Natural killer cell (primary cell): ENCODE measurements at regions not wholly inside any gene's neighbourhood (a gene's known extent, or its start where the extent isn't known, plus 50 kb on each side); places are given as distances from the start of the nearest gene placed in this dataset.

Experiments
- ATAC-seq, 3 donors: fragments of 150-1000 bp in 2 of 3; fragments of 200-7000 bp in 1 of 3; cut with Tn5 transposase; 1 replicate in 1 of 3; 2 replicates in 2 of 3; pipeline ENCODE4 v1.10.0; 2021; ENCODE audit warnings: mild to moderate bottlenecking in 2 of 3, moderate library complexity in 2 of 3
- DNase-seq, 2 donors: peaks; one replicate each; pipeline versions ENCODE4 v3.0.0 to v3.0.0-alpha.2; 2013 to 2021; ENCODE audit warnings: mixed read lengths in 1 of 2
- H3K27ac ChIP-seq: one replicate; pipeline ENCODE4 v1.5.1; 2013; ENCODE audit warnings: mild to moderate bottlenecking, low read length
- H3K27me3 ChIP-seq: one replicate; pipeline ENCODE4 v1.6.1; 2013; ENCODE audit warnings: low read length; ENCODE audit not compliant: control insufficient read depth, insufficient read depth
- H3K36me3 ChIP-seq: one replicate; pipeline ENCODE4 v1.6.1; 2013; ENCODE audit warnings: low read length; ENCODE audit not compliant: control insufficient read depth, insufficient read depth
- H3K4me1 ChIP-seq: one replicate; pipeline ENCODE4 v1.6.1; 2013; ENCODE audit warnings: low read length; ENCODE audit not compliant: control insufficient read depth, insufficient read depth
- H3K4me3 ChIP-seq: one replicate; pipeline ENCODE4 v1.5.1; 2013; ENCODE audit warnings: low read length
- H3K9me3 ChIP-seq: one replicate; pipeline ENCODE4 v1.6.1; 2013; ENCODE audit warnings: low read length; ENCODE audit not compliant: control insufficient read depth, insufficient read depth
- H3K27ac Mint-ChIP-seq, 2 donors: one replicate each; pipeline ENCODE4 v1.8.0; 2022; ENCODE audit warnings: mild to moderate bottlenecking in 2 of 2, mixed read lengths in 2 of 2, moderate library complexity in 1 of 2
- H3K27me3 Mint-ChIP-seq, 2 donors: one replicate each; pipeline ENCODE4 v1.8.0; 2022; ENCODE audit warnings: low read depth in 2 of 2, mixed read lengths in 2 of 2
- H3K36me3 Mint-ChIP-seq: one replicate; pipeline ENCODE4 v1.8.0; 2022; ENCODE audit warnings: mixed read lengths
- H3K4me1 Mint-ChIP-seq, 2 donors: one replicate each; pipeline ENCODE4 v1.8.0; 2022; ENCODE audit warnings: mixed read lengths in 2 of 2
- H3K4me3 Mint-ChIP-seq: one replicate; pipeline ENCODE4 v1.8.0; 2022; ENCODE audit warnings: mild to moderate bottlenecking, moderate library complexity, mixed read lengths
- H3K9me3 Mint-ChIP-seq, 2 donors: one replicate each; pipeline ENCODE4 v1.8.0; 2022; ENCODE audit warnings: mixed read lengths in 2 of 2
- CTCF ChIP-seq: fragments of 200-600 bp; IDR thresholded peaks from one replicate; pipeline ENCODE4 v1.8.0; 2022; ENCODE audit warnings: antibody characterized with exemption
- WGBS: methylation state at CpG from one replicate; pipeline ENCODE4 v1.1.7; 2013; ENCODE audit warnings: missing lambda C conversion rate; ENCODE audit not compliant: insufficient coverage; 5-methylcytosine and 5-hydroxymethylcytosine counted together
- intact Hi-C: fragments of 100-400 bp; cut with micrococcal nuclease; formaldehyde crosslinking; loops from one replicate; pipeline ENCODE4 v1.14.2; 2022

GRCh38 chr1:38308780-38309179 lies 262.2 kb upstream of the POU3F1 start:
- H3K4me3 Mint-ChIP-seq = no peak overlapping the region
- no peaks in the 10 kb centered on the region for H3K9me3 ChIP-seq
- H3K27ac Mint-ChIP-seq = no peak overlapping the region
- intact Hi-C loops = no loop called here
- peaks cover 22 to 26% of the 10 kb centered on the region in 2 donors for H3K27me3 Mint-ChIP-seq
- H3K4me1 ChIP-seq = no peaks in the 10 kb centered on the region
- no peak for TF ChIP-seq CTCF
- no peaks in the 10 kb centered on the region for H3K9me3 Mint-ChIP-seq
- H3K27ac ChIP-seq = no peak overlapping the region
- no peaks in the 10 kb centered on the region for H3K36me3 Mint-ChIP-seq
- H3K4me3 ChIP-seq = no peak overlapping the region
- 85% methylated on average over 2 of the region's 2 CpGs for WGBS
- no peak for ATAC-seq
- no peaks in the 10 kb centered on the region for H3K36me3 ChIP-seq
- H3K4me1 Mint-ChIP-seq = no peaks in the 10 kb centered on the region
- peaks cover 8% of the 10 kb centered on the region for H3K27me3 ChIP-seq
- DNase-seq = no peak

GRCh38 chr1:38305666-38306065 lies 259.1 kb upstream of the POU3F1 start:
- no peak for TF ChIP-seq CTCF
- Mint-ChIP-seq H3K27ac (no peak overlapping the region), H3K4me3 (no peak overlapping the region), H3K9me3 (no peaks in the 10 kb centered on the region), H3K36me3 (no peaks in the 10 kb centered on the region), H3K4me1 (no peaks in the 10 kb centered on the region), H3K27me3 (peaks cover 17 to 40% of the 10 kb centered on the region in 2 donors)
- peaks cover 9% of the 10 kb centered on the region for H3K27me3 ChIP-seq
- no peaks in the 10 kb centered on the region for H3K4me1 ChIP-seq
- H3K27ac ChIP-seq = no peak overlapping the region
- H3K4me3 ChIP-seq = no peak overlapping the region
- intact Hi-C loops = no loop called here
- H3K36me3 ChIP-seq = no peaks in the 10 kb centered on the region
- no peak for ATAC-seq
- no peaks in the 10 kb centered on the region for H3K9me3 ChIP-seq
- DNase-seq = no peak
- WGBS = 89% methylated on average over 1 of the region's 1 CpG

DNA sequence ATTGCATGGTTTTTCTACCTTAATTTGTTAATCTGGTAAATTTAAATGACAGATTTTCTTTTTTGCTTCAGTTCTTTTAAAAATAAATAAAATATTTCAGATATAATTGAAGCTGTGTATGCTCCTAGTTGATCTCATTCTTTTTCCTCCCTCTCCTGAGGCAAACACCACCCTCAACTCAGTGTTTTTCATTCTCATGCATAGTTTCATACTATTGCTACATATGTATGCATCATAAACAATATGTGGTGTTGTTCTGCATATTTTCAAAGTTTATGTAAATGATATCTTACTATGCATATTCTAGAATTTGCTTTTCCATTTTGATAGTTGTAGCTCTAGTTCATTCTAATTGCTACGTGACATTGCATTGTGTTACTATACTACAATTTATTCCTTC lies 257.2 kb upstream of the POU3F1 start:
- intact Hi-C loops = no loop called here
- Mint-ChIP-seq H3K36me3 (no peaks in the 10 kb centered on the region), H3K4me3 (no peak overlapping the region), H3K27me3 (peaks cover 19 to 47% of the 10 kb centered on the region in 2 donors), H3K9me3 (no peaks in the 10 kb centered on the region), H3K4me1 (no peaks in the 10 kb centered on the region), H3K27ac (no peak overlapping the region)
- ATAC-seq = no peak
- no peak for TF ChIP-seq CTCF
- WGBS = 90% methylated on average over 1 of the region's 1 CpG
- Histone ChIP-seq H3K27ac (no peak overlapping the region), H3K27me3 (peaks cover 6% of the 10 kb centered on the region), H3K4me3 (no peak overlapping the region), H3K4me1 (no peaks in the 10 kb centered on the region), H3K36me3 (no peaks in the 10 kb centered on the region), H3K9me3 (no peaks in the 10 kb centered on the region)
- no peak for DNase-seq

DNA sequence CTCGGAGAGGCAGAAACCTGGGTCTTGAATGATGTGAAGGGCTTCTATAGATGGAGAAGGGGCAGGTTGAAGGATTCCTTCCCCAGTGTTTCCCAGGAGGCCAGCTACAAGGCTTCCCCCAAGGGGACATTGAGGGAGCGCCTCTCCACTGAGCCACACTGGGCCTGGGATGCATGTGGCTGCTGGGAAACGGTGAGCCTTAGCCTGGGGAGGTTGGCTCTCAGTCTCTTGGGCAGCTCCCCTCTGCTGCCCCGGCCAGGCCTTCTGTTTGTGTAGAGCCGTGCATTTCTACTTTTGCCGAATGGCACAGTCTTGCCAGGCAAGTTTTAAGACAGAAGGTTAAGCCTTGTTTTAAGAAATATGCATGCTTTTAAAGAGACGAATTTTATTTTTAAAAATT lies 254.4 kb upstream of the POU3F1 start:
- H3K4me1 ChIP-seq = no peaks in the 10 kb centered on the region
- H3K4me1 Mint-ChIP-seq = peaks cover 0 to 2% of the 10 kb centered on the region in 2 donors
- no peak overlapping the region for H3K4me3 ChIP-seq
- no peak overlapping the region for H3K27ac Mint-ChIP-seq
- no peak overlapping the region for H3K4me3 Mint-ChIP-seq
- ATAC-seq (no peak), DNase-seq (no peak)
- H3K36me3 ChIP-seq = no peaks in the 10 kb centered on the region
- H3K27me3 Mint-ChIP-seq = peaks cover 28 to 59% of the 10 kb centered on the region in 2 donors
- H3K27me3 ChIP-seq = peaks cover 6% of the 10 kb centered on the region
- no peaks in the 10 kb centered on the region for H3K36me3 Mint-ChIP-seq
- 77% methylated on average over 7 of the region's 7 CpGs for WGBS
- intact Hi-C loops = no loop called here
- H3K27ac ChIP-seq = no peak overlapping the region
- TF ChIP-seq CTCF = no peak
- H3K9me3 Mint-ChIP-seq = no peaks in the 10 kb centered on the region
- H3K9me3 ChIP-seq = no peaks in the 10 kb centered on the region
